Adrenal gland (tissue), 9 donors: ENCODE measurements at regions not wholly inside any gene's neighbourhood (a gene's known extent, or its start where the extent isn't known, plus 50 kb on each side); places are given as distances from the start of the nearest gene placed in this dataset.

ENCODE experiments used
- DNase-seq, 7 donors: peaks; one replicate each; pipeline ENCODE4 v3.0.0-alpha.2; 2019 to 2020
- H3K27ac ChIP-seq, 5 donors: fragments of 200-600 bp; sonication (generic) in 4 of 5; 1 replicate in 3 of 5; 2 replicates in 2 of 5; pipeline versions ENCODE4 v1.5.1 to v1.8.0; 2016 to 2020; ENCODE audit warnings: mild to moderate bottlenecking in 1 of 5
- H3K27me3 ChIP-seq: fragments of 200-600 bp; 2 replicates; pipeline ENCODE4 v1.8.0; 2021
- H3K36me3 ChIP-seq, 2 donors: fragments of 200-600 bp; replicated peaks in 1 of 2; 1 replicate in 1 of 2; 2 replicates in 1 of 2; pipeline versions ENCODE4 v1.5.1 to v1.8.0; 2018 to 2022
- H3K4me1 ChIP-seq, 2 donors: fragments of 200-600 bp; replicated peaks in 1 of 2; 1 replicate in 1 of 2; 2 replicates in 1 of 2; pipeline versions ENCODE4 v1.5.1 to v1.8.0; 2018 to 2021
- H3K4me3 ChIP-seq, 4 donors: fragments of 200-600 bp; sonication (generic) in 3 of 4; one replicate each; pipeline ENCODE4 v1.5.1; 2016 to 2018
- H3K9me3 ChIP-seq, 3 donors: fragments of 200-600 bp; sonication (generic) in 1 of 3; replicated peaks in 1 of 3; 1 replicate in 2 of 3; 2 replicates in 1 of 3; pipeline versions ENCODE4 v1.5.1 to v1.8.0; 2016 to 2021
- POLR2A ChIP-seq, 2 donors: fragments of 450-650 bp; IDR thresholded peaks; one replicate each; pipeline ENCODE4 v1.6.1; 2017; ENCODE audit warnings: antibody characterized with exemption in 2 of 2, mild to moderate bottlenecking in 2 of 2, moderate library complexity in 1 of 2
- WGBS, 4 donors: extraction: QIAGEN DNeasy Blood & Tissue Kit in 2 of 4; methylation state at CpG; one replicate each; pipeline versions ENCODE4 v1.1.5 to v1.1.7; 2013 to 2017; 5-methylcytosine and 5-hydroxymethylcytosine counted together
- intact Hi-C, 2 donors: fragments of 100-400 bp; cut with DNase I; formaldehyde crosslinking; loops; one replicate each; pipeline versions ENCODE4 v1.14.1 to v1.15.0; 2022 to 2023
- TF ChIP-seq, protein P1 (sequence below), 6 experiments: fragments of 450-650 bp in 4 of 6; fragments of 200-600 bp in 2 of 6; sonication (generic) in 1 of 6; IDR thresholded peaks; 1 replicate in 5 of 6; 2 replicates in 1 of 6; pipeline versions ENCODE4 v1.5.1 to v1.8.0; 2016 to 2021; ENCODE audit warnings: antibody characterized with exemption in 6 of 6, mild to moderate bottlenecking in 2 of 6, moderate library complexity in 1 of 6
- donor health status: healthy with polysubstance abuse.
- donor health status: Bipolar disorder and iron deficiency.
- donor health status: DM: yes; HTN: yes; CAD: no.
- donor health status: DM: no; HTN: no; CAD: no.
- donor health status: DM: no; HTN: no; CAD: no.

DNA sequence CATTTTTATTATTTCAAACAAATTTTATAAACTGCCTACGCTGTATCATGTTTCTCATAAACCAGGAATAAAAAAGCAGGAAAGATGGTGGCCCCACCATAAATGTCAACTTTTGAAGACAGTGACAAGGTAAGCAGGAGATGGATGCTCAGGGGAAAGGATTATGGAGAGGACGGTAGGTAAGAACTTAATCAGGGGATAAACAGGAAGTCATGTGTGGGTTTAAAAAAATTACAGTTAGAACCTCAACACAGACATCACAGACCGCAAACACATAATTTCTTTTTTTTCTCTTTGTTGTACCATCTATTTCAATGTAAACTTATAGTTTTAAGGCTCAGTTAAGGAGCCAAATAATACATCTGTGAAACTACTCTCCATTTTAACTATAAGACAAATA, 575.2 kb upstream of the SLC8A1 start:
- Histone ChIP-seq H3K9me3 (no peaks in the 10 kb centered on the region), H3K27me3 (no peaks in the 10 kb centered on the region), H3K4me3 (no peak overlapping the region), H3K36me3 (no peaks in the 10 kb centered on the region), H3K4me1 (no peaks in the 10 kb centered on the region), H3K27ac (no peak overlapping the region)
- TF ChIP-seq POLR2A (IDR thresholded peaks at IDR 0.05) = no peak
- TF ChIP-seq, protein P1, sequence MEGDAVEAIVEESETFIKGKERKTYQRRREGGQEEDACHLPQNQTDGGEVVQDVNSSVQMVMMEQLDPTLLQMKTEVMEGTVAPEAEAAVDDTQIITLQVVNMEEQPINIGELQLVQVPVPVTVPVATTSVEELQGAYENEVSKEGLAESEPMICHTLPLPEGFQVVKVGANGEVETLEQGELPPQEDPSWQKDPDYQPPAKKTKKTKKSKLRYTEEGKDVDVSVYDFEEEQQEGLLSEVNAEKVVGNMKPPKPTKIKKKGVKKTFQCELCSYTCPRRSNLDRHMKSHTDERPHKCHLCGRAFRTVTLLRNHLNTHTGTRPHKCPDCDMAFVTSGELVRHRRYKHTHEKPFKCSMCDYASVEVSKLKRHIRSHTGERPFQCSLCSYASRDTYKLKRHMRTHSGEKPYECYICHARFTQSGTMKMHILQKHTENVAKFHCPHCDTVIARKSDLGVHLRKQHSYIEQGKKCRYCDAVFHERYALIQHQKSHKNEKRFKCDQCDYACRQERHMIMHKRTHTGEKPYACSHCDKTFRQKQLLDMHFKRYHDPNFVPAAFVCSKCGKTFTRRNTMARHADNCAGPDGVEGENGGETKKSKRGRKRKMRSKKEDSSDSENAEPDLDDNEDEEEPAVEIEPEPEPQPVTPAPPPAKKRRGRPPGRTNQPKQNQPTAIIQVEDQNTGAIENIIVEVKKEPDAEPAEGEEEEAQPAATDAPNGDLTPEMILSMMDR (IDR thresholded peaks at IDR 0.05) = no peak
- DNase-seq = no peak
- intact Hi-C loops = no loop called here
- WGBS, 4 donors = 83 to 92% (median 85%) methylated on average over 3 of the region's 3 CpGs

DNA sequence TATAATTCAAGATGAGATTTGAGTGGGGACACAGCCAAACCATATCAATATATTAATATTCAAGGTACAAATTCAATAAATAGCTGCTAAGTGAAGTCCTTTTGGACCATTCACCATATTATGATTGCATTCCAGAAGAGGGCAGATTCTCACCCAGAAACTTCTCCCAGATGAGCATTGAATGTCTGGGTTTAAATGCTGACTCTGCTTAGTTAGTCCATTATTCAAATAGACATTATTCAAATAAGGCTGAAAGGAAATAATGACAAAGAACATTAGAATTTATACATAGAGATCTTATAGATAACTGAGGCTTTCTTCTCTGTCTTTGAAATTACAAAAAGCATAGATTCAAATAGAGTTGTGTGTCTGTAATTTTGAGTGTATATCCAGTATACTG, 579.4 kb upstream of the SLC8A1 start:
- no peaks in the 10 kb centered on the region for H3K36me3 ChIP-seq
- no peak overlapping the region for H3K27ac ChIP-seq
- TF ChIP-seq, protein P1 (IDR thresholded peaks at IDR 0.05) = no peak
- TF ChIP-seq POLR2A (IDR thresholded peaks at IDR 0.05) = no peak
- no peaks in the 10 kb centered on the region for H3K9me3 ChIP-seq
- no peak for DNase-seq
- H3K4me1 ChIP-seq = no peaks in the 10 kb centered on the region
- no peak overlapping the region for H3K4me3 ChIP-seq
- no peaks in the 10 kb centered on the region for H3K27me3 ChIP-seq
- intact Hi-C loops = no loop called here

DNA sequence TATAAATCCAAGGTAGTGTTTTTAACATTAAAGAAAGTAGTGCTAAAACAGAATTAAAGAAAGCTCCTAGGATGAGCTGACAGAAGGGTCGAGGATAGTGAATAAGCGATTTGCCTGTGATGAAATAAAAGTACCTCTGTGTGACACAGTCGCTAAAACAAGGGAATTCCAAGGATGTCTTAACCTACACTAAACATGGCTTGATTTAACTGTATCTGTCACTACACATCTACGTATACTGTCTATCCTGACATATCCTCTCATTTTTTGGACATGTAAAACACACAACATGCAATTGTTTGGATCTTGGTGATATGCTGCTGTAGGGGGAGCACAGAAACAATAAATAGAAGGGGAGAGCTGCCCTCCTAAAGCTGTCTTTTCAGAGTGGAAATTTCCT, 580.8 kb upstream of the SLC8A1 start:
- TF ChIP-seq, protein P1 (IDR thresholded peaks at IDR 0.05) = no peak
- no peak for DNase-seq
- Histone ChIP-seq H3K27ac (no peak overlapping the region), H3K36me3 (no peaks in the 10 kb centered on the region), H3K27me3 (no peaks in the 10 kb centered on the region), H3K4me1 (no peaks in the 10 kb centered on the region), H3K4me3 (no peak overlapping the region), H3K9me3 (no peaks in the 10 kb centered on the region)
- intact Hi-C loops = no loop called here
- 85 to 92% (median 90%) methylated on average over 4 of the region's 4 CpGs for WGBS, 4 donors

DNA sequence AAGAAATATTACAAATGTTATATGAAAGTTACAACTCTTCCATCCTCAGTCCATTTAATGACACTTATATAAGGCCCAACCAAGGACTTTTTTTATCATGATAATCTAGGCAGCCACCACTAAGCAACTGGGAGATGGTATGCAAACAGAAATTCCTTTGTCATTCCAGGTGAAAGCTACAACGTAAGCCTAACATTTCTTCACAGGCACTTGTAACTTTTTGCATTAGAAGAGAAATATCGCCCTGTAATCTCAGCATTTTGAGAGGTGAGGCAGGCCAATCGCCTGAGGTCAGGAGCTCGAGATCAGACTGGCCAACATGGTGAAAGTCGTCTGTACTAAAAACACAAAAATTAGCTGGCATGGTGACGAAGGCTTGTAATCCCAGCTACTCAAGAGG, 581.2 kb upstream of the SLC8A1 start:
- no peak for DNase-seq
- Histone ChIP-seq H3K36me3 (no peaks in the 10 kb centered on the region), H3K4me3 (no peak overlapping the region), H3K27me3 (no peaks in the 10 kb centered on the region), H3K9me3 (no peaks in the 10 kb centered on the region), H3K27ac (no peak overlapping the region), H3K4me1 (no peaks in the 10 kb centered on the region)
- TF ChIP-seq, protein P1 (IDR thresholded peaks at IDR 0.05) = no peak
- TF ChIP-seq POLR2A (IDR thresholded peaks at IDR 0.05) = no peak
- 90 to 93% (median 92%) methylated on average over 6 of the region's 6 CpGs for WGBS, 4 donors
- intact Hi-C loops = no loop called here
